Esophagus muscularis mucosa (tissue), 4 donors: ENCODE measurements at regions not wholly inside any gene's neighbourhood (a gene's known extent, or its start where the extent isn't known, plus 50 kb on each side); places are given as distances from the start of the nearest gene placed in this dataset.
A peak's percentile ranks its signal among the peaks of the same experiment; 100 is the strongest.

Source experiments
- DNase-seq: peaks from one replicate; pipeline ENCODE4 v3.0.0-alpha.2; 2017; ENCODE audit errors: extremely low spot score
- H3K27ac ChIP-seq, 4 donors: fragments of 200-600 bp; sonication (generic); replicated peaks in 1 of 4; 1 replicate in 3 of 4; 2 replicates in 1 of 4; pipeline ENCODE4 v1.5.1; 2016 to 2019; ENCODE audit warnings: mild to moderate bottlenecking in 1 of 4
- H3K27me3 ChIP-seq, 4 donors: fragments of 200-600 bp; sonication (generic); one replicate each; pipeline versions ENCODE4 v1.5.1 to v1.6.0; 2016 to 2019
- H3K36me3 ChIP-seq, 4 donors: fragments of 200-600 bp; sonication (generic); one replicate each; pipeline ENCODE4 v1.5.1; 2016 to 2019
- H3K4me1 ChIP-seq, 4 donors: fragments of 200-600 bp; sonication (generic); one replicate each; pipeline ENCODE4 v1.5.1; 2016 to 2019
- H3K4me3 ChIP-seq, 4 donors: fragments of 200-600 bp; sonication (generic); 1 replicate in 2 of 4; 2 replicates in 2 of 4; pipeline ENCODE4 v1.5.1; 2016 to 2019; ENCODE audit warnings: mild to moderate bottlenecking in 4 of 4, moderate library complexity in 1 of 4
- H3K9me3 ChIP-seq, 4 donors: fragments of 200-600 bp; sonication (generic); 1 replicate in 3 of 4; 2 replicates in 1 of 4; pipeline ENCODE4 v1.5.1; 2016 to 2019
- EP300 ChIP-seq: sonication (generic); formaldehyde crosslinking; IDR thresholded peaks from one replicate; pipeline ENCODE4 v1.6.1; 2017; ENCODE audit warnings: antibody characterized with exemption
- POLR2A ChIP-seq: fragments of 450-650 bp; IDR thresholded peaks from one replicate; pipeline ENCODE4 v1.6.1; 2017; ENCODE audit warnings: antibody characterized with exemption, moderate library complexity, mild to moderate bottlenecking, low read depth
- POLR2AphosphoS5 ChIP-seq, 2 donors: sonication (generic); formaldehyde crosslinking; IDR thresholded peaks; one replicate each; pipeline ENCODE4 v1.6.1; 2017; ENCODE audit warnings: antibody characterized with exemption in 2 of 2
- WGBS: methylation state at CpG from one replicate; pipeline ENCODE4 v1.1.5; 2018; 5-methylcytosine and 5-hydroxymethylcytosine counted together
- intact Hi-C: fragments of 100-400 bp; cut with DNase I; formaldehyde crosslinking; loops from one replicate; pipeline ENCODE4 v1.15.1; 2023
- TF ChIP-seq, protein P1 (sequence below), 3 experiments: fragments of 200-600 bp in 2 of 3; fragments of 450-650 bp in 1 of 3; sonication (generic) in 2 of 3; IDR thresholded peaks; one replicate each; pipeline ENCODE4 v1.5.1; 2017 to 2019; ENCODE audit warnings: antibody characterized with exemption in 3 of 3, mild to moderate bottlenecking in 2 of 3, moderate library complexity in 1 of 3

DNA sequence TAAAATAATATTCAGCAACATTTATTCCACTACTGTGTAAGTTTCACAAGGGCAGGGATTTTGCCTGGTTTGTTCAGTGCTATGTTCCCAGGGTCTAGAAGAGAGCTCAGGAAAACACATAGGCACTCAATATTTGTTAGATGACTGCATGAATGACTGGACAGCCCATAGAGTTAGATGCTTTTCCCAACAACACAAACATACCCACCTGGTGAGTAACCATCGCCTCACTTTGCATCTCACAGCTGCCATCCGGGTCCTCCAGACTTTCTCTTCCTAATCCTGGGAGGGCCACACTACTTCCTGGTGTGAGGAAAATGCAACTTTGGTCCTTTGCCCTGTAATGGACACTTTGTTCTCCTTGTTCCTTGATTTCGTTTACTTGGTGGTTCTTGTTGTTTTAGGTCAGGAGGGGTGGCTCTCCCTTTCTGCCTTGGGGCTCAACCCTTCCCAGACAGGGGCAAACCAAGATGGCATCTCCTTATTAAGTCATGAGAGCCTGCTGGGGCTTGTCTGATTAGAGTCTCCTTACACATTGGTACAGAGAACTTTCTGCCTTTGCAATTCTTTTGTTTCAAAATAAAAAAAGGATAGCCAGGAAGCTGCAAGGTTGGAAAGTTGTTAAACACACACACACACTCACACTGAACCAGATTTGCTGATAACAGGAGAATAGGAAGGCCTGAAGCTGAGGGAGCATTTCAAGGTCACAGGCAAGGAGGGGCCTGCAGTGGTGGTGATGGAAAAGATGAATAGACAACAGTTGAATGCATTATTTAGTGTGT lies 190.6 kb downstream of the MID1IP1 start:
- no peak for DNase-seq
- H3K4me3 ChIP-seq: no peak overlapping the region
- H3K9me3 ChIP-seq: no peaks in the 10 kb centered on the region
- no peaks in the 10 kb centered on the region for H3K27me3 ChIP-seq
- WGBS: 79% methylated on average over 3 of the region's 3 CpGs
- no peaks in the 10 kb centered on the region for H3K4me1 ChIP-seq
- no peak overlapping the region for H3K27ac ChIP-seq
- H3K36me3 ChIP-seq: no peaks in the 10 kb centered on the region
- intact Hi-C loops: no loop called here
- TF ChIP-seq, protein P1, sequence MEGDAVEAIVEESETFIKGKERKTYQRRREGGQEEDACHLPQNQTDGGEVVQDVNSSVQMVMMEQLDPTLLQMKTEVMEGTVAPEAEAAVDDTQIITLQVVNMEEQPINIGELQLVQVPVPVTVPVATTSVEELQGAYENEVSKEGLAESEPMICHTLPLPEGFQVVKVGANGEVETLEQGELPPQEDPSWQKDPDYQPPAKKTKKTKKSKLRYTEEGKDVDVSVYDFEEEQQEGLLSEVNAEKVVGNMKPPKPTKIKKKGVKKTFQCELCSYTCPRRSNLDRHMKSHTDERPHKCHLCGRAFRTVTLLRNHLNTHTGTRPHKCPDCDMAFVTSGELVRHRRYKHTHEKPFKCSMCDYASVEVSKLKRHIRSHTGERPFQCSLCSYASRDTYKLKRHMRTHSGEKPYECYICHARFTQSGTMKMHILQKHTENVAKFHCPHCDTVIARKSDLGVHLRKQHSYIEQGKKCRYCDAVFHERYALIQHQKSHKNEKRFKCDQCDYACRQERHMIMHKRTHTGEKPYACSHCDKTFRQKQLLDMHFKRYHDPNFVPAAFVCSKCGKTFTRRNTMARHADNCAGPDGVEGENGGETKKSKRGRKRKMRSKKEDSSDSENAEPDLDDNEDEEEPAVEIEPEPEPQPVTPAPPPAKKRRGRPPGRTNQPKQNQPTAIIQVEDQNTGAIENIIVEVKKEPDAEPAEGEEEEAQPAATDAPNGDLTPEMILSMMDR (IDR thresholded peaks at IDR 0.05): no peak
- TF ChIP-seq EP300 (no peak), POLR2A (no peak), POLR2AphosphoS5 (IDR thresholded peaks at IDR 0.05) (no peak)

DNA sequence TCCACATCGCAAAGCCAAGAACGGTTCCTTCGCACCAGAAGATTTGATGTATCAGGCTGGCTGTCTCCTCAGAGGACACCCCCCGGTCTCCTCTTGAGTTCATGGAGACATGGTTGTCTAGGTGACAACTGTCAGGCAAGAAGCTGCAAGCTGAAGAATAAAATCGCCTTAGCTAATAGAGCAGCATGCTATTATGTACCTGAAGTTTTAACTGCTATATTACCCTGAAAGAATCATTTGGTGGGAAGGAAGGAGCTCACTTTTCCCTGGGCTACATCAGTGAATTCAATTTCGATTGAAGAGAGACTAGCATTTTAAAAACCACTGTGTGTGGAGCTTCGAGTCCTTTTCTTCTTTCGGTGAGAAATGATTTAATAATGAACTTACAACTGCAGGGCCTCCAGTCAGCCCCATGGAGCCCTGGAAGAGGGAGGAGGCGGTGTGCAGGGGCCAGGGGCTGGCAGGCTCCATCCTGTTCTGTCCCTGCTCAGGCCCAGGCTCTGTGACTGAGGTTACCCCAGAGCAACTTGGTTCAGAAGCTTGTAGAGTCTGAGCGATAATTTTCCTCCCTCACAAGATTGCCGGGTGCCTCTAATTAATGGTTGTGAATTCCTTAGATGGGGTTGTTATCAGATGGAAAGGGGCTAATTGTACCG lies 191.3 kb downstream of the MID1IP1 start:
- TF ChIP-seq POLR2A (no peak), POLR2AphosphoS5 (IDR thresholded peaks at IDR 0.05) (no peak), EP300 (no peak)
- TF ChIP-seq, protein P1 (IDR thresholded peaks at IDR 0.05): no peak
- WGBS: 71% methylated on average over 11 of the region's 12 CpGs
- no peak for DNase-seq
- no peak overlapping the region for H3K4me3 ChIP-seq
- H3K27me3 ChIP-seq: no peaks in the 10 kb centered on the region
- no peaks in the 10 kb centered on the region for H3K9me3 ChIP-seq
- no peaks in the 10 kb centered on the region for H3K4me1 ChIP-seq
- H3K27ac ChIP-seq: no peak overlapping the region
- intact Hi-C loops: no loop called here
- H3K36me3 ChIP-seq: no peaks in the 10 kb centered on the region

DNA sequence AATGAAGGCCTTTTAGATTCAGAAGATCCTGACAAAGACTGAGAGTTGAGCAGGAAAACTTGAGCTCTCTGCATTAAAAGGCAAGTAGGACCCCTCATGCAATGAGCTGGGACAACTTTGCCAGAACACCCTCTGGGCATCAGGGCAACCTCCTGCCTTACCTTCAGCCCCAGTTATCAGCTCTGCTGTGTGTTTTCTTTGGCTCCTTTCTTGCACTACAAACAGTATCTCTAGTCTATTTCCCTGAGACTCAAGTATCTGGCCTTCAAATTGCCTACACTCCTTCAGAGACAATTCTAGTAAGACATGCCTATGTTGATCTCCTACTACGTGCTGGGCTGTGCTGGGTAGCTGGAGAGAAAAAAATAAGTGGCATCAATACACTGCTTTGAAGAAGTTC lies 192.2 kb downstream of the MID1IP1 start:
- no peaks in the 10 kb centered on the region for H3K27me3 ChIP-seq
- intact Hi-C loops: no loop called here
- no peak overlapping the region for H3K27ac ChIP-seq
- TF ChIP-seq, protein P1 (IDR thresholded peaks at IDR 0.05): no peak
- no peak for TF ChIP-seq POLR2A
- TF ChIP-seq EP300: no peak
- no peak for TF ChIP-seq POLR2AphosphoS5 (IDR thresholded peaks at IDR 0.05)
- 50% methylated on average over 1 of the region's 1 CpG for WGBS
- H3K36me3 ChIP-seq: no peaks in the 10 kb centered on the region
- no peaks in the 10 kb centered on the region for H3K9me3 ChIP-seq
- no peak for DNase-seq
- no peak overlapping the region for H3K4me3 ChIP-seq
- H3K4me1 ChIP-seq: no peaks in the 10 kb centered on the region

DNA sequence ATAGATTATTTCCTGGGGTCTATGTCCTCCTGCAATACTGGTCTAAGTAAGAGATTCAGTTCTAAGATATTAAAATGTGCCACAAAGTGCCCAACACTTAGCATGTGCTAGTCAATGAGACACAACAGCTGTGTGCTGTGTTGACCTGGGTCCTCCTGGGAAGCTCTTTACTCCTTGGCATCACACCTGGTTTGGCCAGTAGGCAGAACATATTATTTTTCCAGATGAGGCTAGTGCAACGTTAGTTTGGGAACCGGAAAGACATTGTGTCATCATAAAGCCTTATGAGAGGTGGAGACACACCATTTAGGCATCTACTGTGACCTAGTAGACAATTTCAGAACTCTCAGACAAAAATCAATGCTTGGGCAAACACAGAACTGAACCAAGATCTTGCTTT lies 197.8 kb downstream of the MID1IP1 start:
- no peak overlapping the region for H3K4me3 ChIP-seq
- 68% methylated on average over 2 of the region's 2 CpGs for WGBS
- intact Hi-C loops: no loop called here

More for the DNA sequence above, 197.8 kb downstream of the MID1IP1 start:
- DNase-seq: peak; percentile 7
- H3K27ac ChIP-seq: no peak overlapping the region
- TF ChIP-seq POLR2A (no peak), EP300 (no peak), POLR2AphosphoS5 (IDR thresholded peaks at IDR 0.05) (no peak)
- TF ChIP-seq, protein P1 (IDR thresholded peaks at IDR 0.05): no peak
- no peaks in the 10 kb centered on the region for H3K9me3 ChIP-seq
- H3K36me3 ChIP-seq: no peaks in the 10 kb centered on the region
- H3K27me3 ChIP-seq: no peaks in the 10 kb centered on the region
- H3K4me1 ChIP-seq: no peaks in the 10 kb centered on the region
